IMR-90 (cell line): ENCODE measurements at regions not wholly inside any gene's neighbourhood (a gene's known extent, or its start where the extent isn't known, plus 50 kb on each side); places are given as distances from the start of the nearest gene placed in this dataset.
A peak's percentile ranks its signal among the peaks of the same experiment; 100 is the strongest.

Source experiments
- ATAC-seq: fragments of 200-7000 bp; cut with Tn5 transposase; 2 replicates; pipeline ENCODE4 v1.9.1; 2020; ENCODE audit warnings: low read depth, mild to moderate bottlenecking, moderate library complexity
- BruUV-seq: library from RNA; stranded (reverse); fragments of 400-500 nt; replicated peaks from 2 replicates; lab custom pipeline; 2021; lab: Mats Ljungman, UMichigan
- CTCF ChIA-PET: fragments of 300-600 bp; formaldehyde crosslinking; extraction: SDS; loops from one replicate; lab custom pipeline; 2021; ENCODE audit warnings: antibody characterized with exemption; lab: Yijun Ruan, JAX
- POLR2A ChIA-PET: fragments of 300-600 bp; sonication (Branson Sonifier 250); formaldehyde crosslinking; loops from one replicate; lab custom pipeline; 2022; ENCODE audit warnings: antibody characterized with exemption; ENCODE audit not compliant: unreplicated experiment; lab: Charles Lee
- DNase-seq: peaks from one replicate; pipeline ENCODE4 v3.0.0; 2013
- H2AFZ ChIP-seq: replicated peaks from 2 replicates; pipeline ENCODE3; 2013; ENCODE audit warnings: low read length, mild to moderate bottlenecking; ENCODE audit not compliant: poor library complexity
- H2AK5ac ChIP-seq: 2 replicates; pipeline ENCODE4 v1.6.1; 2013; ENCODE audit warnings: low read depth, low read length, inconsistent platforms
- H2AK9ac ChIP-seq: replicated peaks from 2 replicates; pipeline ENCODE3; 2013; ENCODE audit warnings: mild to moderate bottlenecking, low read depth, low read length, moderate library complexity; ENCODE audit not compliant: poor library complexity
- H2BK120ac ChIP-seq: 2 replicates; pipeline ENCODE4 v1.6.1; 2013; ENCODE audit warnings: low read depth, low read length, inconsistent platforms
- H2BK15ac ChIP-seq: 3 replicates; pipeline ENCODE4 v1.6.1; 2013; ENCODE audit warnings: low read depth, low read length, inconsistent platforms
- H2BK20ac ChIP-seq: 2 replicates; pipeline ENCODE4 v1.6.1; 2013; ENCODE audit warnings: low read depth, mild to moderate bottlenecking, inconsistent platforms, low read length, moderate library complexity
- H2BK5ac ChIP-seq: 2 replicates; pipeline ENCODE4 v1.6.1; 2013; ENCODE audit warnings: mild to moderate bottlenecking, low read depth, low read length, inconsistent platforms; ENCODE audit not compliant: poor library complexity, severe bottlenecking
- H3K14ac ChIP-seq: replicated peaks from 2 replicates; pipeline ENCODE4 v1.6.1; 2013; ENCODE audit warnings: low read depth, low read length, inconsistent platforms
- H3K18ac ChIP-seq: 2 replicates; pipeline ENCODE4 v1.6.1; 2013; ENCODE audit warnings: low read depth, low read length, control low read depth
- H3K23ac ChIP-seq: 2 replicates; pipeline ENCODE4 v1.6.1; 2013; ENCODE audit warnings: low read depth, low read length, inconsistent platforms
- H3K27ac ChIP-seq: 2 replicates; pipeline ENCODE4 v1.5.1; 2013; ENCODE audit warnings: mild to moderate bottlenecking, control low read depth, low read length; ENCODE audit not compliant: insufficient read depth
- H3K27me3 ChIP-seq: 2 replicates; pipeline ENCODE4 v1.6.1; 2013; ENCODE audit warnings: low read length; ENCODE audit not compliant: control insufficient read depth, insufficient read depth
- H3K36me3 ChIP-seq: 2 replicates; pipeline ENCODE4 v1.6.1; 2013; ENCODE audit warnings: low read length, mixed read lengths; ENCODE audit not compliant: control insufficient read depth, insufficient read depth
- H3K4ac ChIP-seq: 2 replicates; pipeline ENCODE4 v1.6.1; 2013; ENCODE audit warnings: low read depth, low read length, inconsistent platforms
- H3K4me1 ChIP-seq: 2 replicates; pipeline ENCODE4 v1.6.1; 2013; ENCODE audit warnings: low read length, mixed read lengths; ENCODE audit not compliant: control insufficient read depth, insufficient read depth
- H3K4me2 ChIP-seq: 2 replicates; pipeline ENCODE4 v1.6.1; 2013; ENCODE audit warnings: low read depth, mild to moderate bottlenecking, control low read depth, low read length, moderate library complexity
- H3K4me3 ChIP-seq: 2 replicates; pipeline ENCODE4 v1.5.1; 2013; ENCODE audit warnings: low read depth, mild to moderate bottlenecking, control low read depth, low read length, moderate library complexity; ENCODE audit not compliant: insufficient read depth
- H3K56ac ChIP-seq: 2 replicates; pipeline ENCODE4 v1.6.1; 2013; ENCODE audit warnings: low read length, inconsistent platforms; ENCODE audit not compliant: insufficient read depth; ENCODE audit errors: extremely low read depth
- H3K79me1 ChIP-seq, 2 experiments: 2 replicates each; pipeline ENCODE4 v1.6.1; 2013; ENCODE audit warnings: low read length in 2 of 2, inconsistent platforms in 1 of 2, low read depth in 1 of 2
- H3K9ac ChIP-seq: 2 replicates; pipeline ENCODE4 v1.6.1; 2013; ENCODE audit warnings: low read depth, low read length, control low read depth
- H3K9me1 ChIP-seq: 2 replicates; pipeline ENCODE4 v1.6.1; 2013; ENCODE audit warnings: low read length, inconsistent platforms; ENCODE audit not compliant: insufficient read depth
- H3K9me3 ChIP-seq: 2 replicates; pipeline ENCODE4 v1.6.1; 2013; ENCODE audit warnings: low read length; ENCODE audit not compliant: control insufficient read depth, insufficient read depth
- H4K20me1 ChIP-seq: 2 replicates; pipeline ENCODE4 v1.6.1; 2013; ENCODE audit warnings: low read length, inconsistent platforms; ENCODE audit not compliant: insufficient read depth
- H4K5ac ChIP-seq: 2 replicates; pipeline ENCODE4 v1.6.1; 2013; ENCODE audit warnings: mild to moderate bottlenecking, low read depth, low read length, control low read depth
- H4K8ac ChIP-seq, 2 experiments: 2 replicates each; pipeline ENCODE4 v1.6.1; 2013; ENCODE audit warnings: low read depth in 2 of 2, low read length in 2 of 2, control low read depth in 1 of 2, inconsistent platforms in 1 of 2
- H4K91ac ChIP-seq: 2 replicates; pipeline ENCODE4 v1.6.1; 2013; ENCODE audit warnings: low read depth, low read length, inconsistent platforms; ENCODE audit not compliant: insufficient read depth
- CEBPB ChIP-seq: IDR thresholded peaks from 2 replicates; pipeline ENCODE4 v1.6.1; 2012; ENCODE audit warnings: low read depth, low read length, improper control_type of control experiment
- MAFK ChIP-seq: IDR thresholded peaks from 2 replicates; pipeline ENCODE4 v1.6.1; 2012; ENCODE audit warnings: low read depth, low read length, improper control_type of control experiment
- RAD21 ChIP-seq: IDR thresholded peaks from 2 replicates; pipeline ENCODE4 v1.6.1; 2012; ENCODE audit warnings: low read length, improper control_type of control experiment
- WGBS, 2 experiments: methylation state at CpG; one replicate each; pipeline versions ENCODE4 v1.1.5 to v1.1.7; 2013; ENCODE audit warnings: missing lambda C conversion rate in 2 of 2; ENCODE audit not compliant: insufficient read length in 1 of 2; ENCODE audit errors: extremely low coverage in 2 of 2; 5-methylcytosine and 5-hydroxymethylcytosine counted together
- dilution Hi-C: fragments of 300-500 bp; cut with HindIII; formaldehyde crosslinking; loops from one replicate; pipeline ENCODE4 v1.14.3; 2018; ENCODE audit warnings: low sequenced_read_pairs; ENCODE audit not compliant: unreplicated experiment
- in situ Hi-C: fragments of 300-500 bp; cut with MboI; formaldehyde crosslinking; loops from 3 replicates; pipeline ENCODE4 v1.14.3; 2019; ENCODE audit warnings: low sequenced_read_pairs, inconsistent platforms, mixed read lengths
- intact Hi-C: fragments of 100-400 bp; cut with micrococcal nuclease; formaldehyde crosslinking; loops from 2 replicates; pipeline ENCODE4 v1.10.0; 2022

- WGBS, 2 experiments: no CpG with 5 or more reads among the region's 3 CpGs
- H3K4me1 ChIP-seq: peaks cover 5% of the 10 kb centered on the region
- no peak overlapping the region for H4K91ac ChIP-seq
- no peak overlapping the region for H3K4me2 ChIP-seq
- H3K27ac ChIP-seq: no peak overlapping the region
- H4K5ac ChIP-seq: no peak overlapping the region
- H2AK5ac ChIP-seq: no peak overlapping the region
- ATAC-seq (peak; percentile 42; the same call in 1 of the 2 replicates), DNase-seq (no peak)
- H2BK15ac ChIP-seq: no peak overlapping the region
- peaks cover 5% of the 10 kb centered on the region; the same call in 1 of the 2 replicates for H3K27me3 ChIP-seq
- POLR2A ChIA-PET: no interaction called here
- TF ChIP-seq CEBPB (peak; percentile 35; the same call in 1 of the 2 replicates), MAFK (peak; percentile 67), RAD21 (no peak)
- no peak overlapping the region for H3K4me3 ChIP-seq
- no peaks in the 10 kb centered on the region for H3K9me3 ChIP-seq
- H3K18ac ChIP-seq: no peak overlapping the region
- CTCF ChIA-PET: no interaction called here
- no peak overlapping the region for H2BK5ac ChIP-seq
- H4K20me1 ChIP-seq: no peaks in the 10 kb centered on the region
- no peak overlapping the region for H2BK20ac ChIP-seq
- no peak overlapping the region for H2AK9ac ChIP-seq
- no peaks in the 10 kb centered on the region for H3K79me1 ChIP-seq
- intact Hi-C loops: no loop called here
- H3K9me1 ChIP-seq: peaks cover 10% of the 10 kb centered on the region
- in situ Hi-C loops: no loop called here
- no peak overlapping the region for H3K23ac ChIP-seq
- H2AFZ ChIP-seq: no peak overlapping the region
- no peak overlapping the region for H2BK120ac ChIP-seq
- no peaks in the 10 kb centered on the region for H3K36me3 ChIP-seq
- BruUV-seq: no TSS peak
- H3K9ac ChIP-seq: no peak overlapping the region
- no peak overlapping the region for H3K4ac ChIP-seq
- no peak overlapping the region for H3K14ac ChIP-seq
- dilution Hi-C loops: no loop called here
- H4K8ac ChIP-seq: no peak overlapping the region
- H3K56ac ChIP-seq: no peak overlapping the region
Measured at GRCh38 chr16:87182759-87183158, 134.4 kb downstream of the C16orf95 start.
